HCT116 (cell line): ENCODE measurements at regions not wholly inside any gene's neighbourhood (a gene's known extent, or its start where the extent isn't known, plus 50 kb on each side); places are given as distances from the start of the nearest gene placed in this dataset.

ENCODE experiments used
- ATAC-seq: fragments of 200-7000 bp; cut with Tn5 transposase; 2 replicates; pipeline ENCODE4 v1.9.1; 2020; ENCODE audit warnings: mild to moderate bottlenecking, moderate library complexity
- BruUV-seq: library from RNA; stranded (reverse); fragments of 400-500 nt; replicated peaks from 2 replicates; lab custom pipeline; 2021; lab: Mats Ljungman, UMichigan
- CTCF ChIA-PET: fragments of 300-600 bp; sonication (Branson Sonifier 250); formaldehyde crosslinking; loops from one replicate; lab custom pipeline; 2021; ENCODE audit warnings: antibody characterized with exemption; lab: Charles Lee
- POLR2A ChIA-PET: fragments of 300-600, 350-600 bp; sonication (Branson Sonifier 250); formaldehyde crosslinking; loops from one replicate; lab custom pipeline; 2021; ENCODE audit warnings: antibody characterized with exemption; lab: Charles Lee
- RAD21 ChIA-PET, 2 experiments: fragments of 300-600 bp; sonication (Branson Sonifier 250); formaldehyde crosslinking; loops; one replicate each; lab custom pipeline; 2023; ENCODE audit warnings: low total read pairs in 2 of 2; ENCODE audit not compliant: uncharacterized antibody in 2 of 2, unreplicated experiment in 2 of 2, low non-redundant PET in 1 of 2; lab: Charles Lee
- DNase-seq: peaks from one replicate; pipeline ENCODE4 v3.0.0-alpha.2; 2010; ENCODE audit warnings: low read depth, low spot score
- H2AFZ ChIP-seq: fragments of 200-600 bp; shearing (Covaris generic), sonication (generic); 2 replicates; pipeline ENCODE4 v1.6.1; 2017; ENCODE audit warnings: low read depth, mixed run types, mixed read lengths, antibody characterized with exemption, low read length; ENCODE audit not compliant: poor library complexity, severe bottlenecking
- H3K27ac ChIP-seq: 2 replicates; pipeline ENCODE4 v1.5.1; 2012; ENCODE audit warnings: low read depth, low read length
- H3K27me3 ChIP-seq: fragments of 200-600 bp; sonication (generic); 2 replicates; pipeline ENCODE4 v1.6.1; 2016; ENCODE audit warnings: mixed run types, low read length, mixed read lengths; ENCODE audit not compliant: insufficient read depth
- H3K36me3 ChIP-seq, 2 experiments: fragments of 200-500 bp in 1 of 2; fragments of 200-600 bp in 1 of 2; sonication (Bioruptor generic) in 1 of 2; sonication (generic) in 1 of 2; 2 replicates each; pipeline versions ENCODE4 v1.5.1 to v1.6.1; 2014 to 2016; ENCODE audit warnings: low read length in 2 of 2, inconsistent platforms in 1 of 2, mixed read lengths in 1 of 2, mixed run types in 1 of 2; ENCODE audit not compliant: insufficient read depth in 2 of 2, control insufficient read depth in 1 of 2
- H3K4me1 ChIP-seq, 2 experiments: fragments of 200-600 bp in 1 of 2; sonication (generic) in 1 of 2; 2 replicates each; pipeline versions ENCODE4 v1.5.1 to v1.6.1; 2012 to 2017; ENCODE audit warnings: low read length in 2 of 2, inconsistent platforms in 1 of 2, mild to moderate bottlenecking in 1 of 2, mixed read lengths in 1 of 2, mixed run types in 1 of 2, moderate library complexity in 1 of 2; ENCODE audit not compliant: insufficient read depth in 2 of 2, control insufficient read depth in 1 of 2
- H3K4me2 ChIP-seq: fragments of 200-600 bp; sonication (generic); 2 replicates; pipeline ENCODE4 v1.6.1; 2017; ENCODE audit warnings: mixed run types, low read length, mixed read lengths
- H3K4me3 ChIP-seq, 2 experiments: fragments of 200-600 bp in 1 of 2; sonication (generic) in 1 of 2; replicated peaks in 1 of 2; 2 replicates each; pipeline ENCODE4 v1.5.1; 2011 to 2016; ENCODE audit warnings: low read length in 2 of 2, control low read depth in 1 of 2, low read depth in 1 of 2, mild to moderate bottlenecking in 1 of 2, mixed read lengths in 1 of 2, mixed run types in 1 of 2
- H3K79me2 ChIP-seq: fragments of 200-600 bp; sonication (generic); 2 replicates; pipeline ENCODE4 v1.6.1; 2017; ENCODE audit warnings: mild to moderate bottlenecking, mixed run types, low read length, moderate library complexity, mixed read lengths; ENCODE audit not compliant: insufficient read depth
- H3K9ac ChIP-seq: fragments of 200-600 bp; sonication (generic); 2 replicates; pipeline ENCODE4 v1.6.1; 2016; ENCODE audit warnings: low read length, mixed read lengths
- H3K9me2 ChIP-seq: fragments of 200-600 bp; sonication (generic), shearing (Covaris generic); 2 replicates; pipeline ENCODE4 v1.6.1; 2017; ENCODE audit warnings: mixed run types, mild to moderate bottlenecking, moderate library complexity; ENCODE audit not compliant: insufficient read depth
- H3K9me3 ChIP-seq, 2 experiments: fragments of 200-500 bp in 1 of 2; fragments of 200-600 bp in 1 of 2; sonication (Bioruptor generic) in 1 of 2; sonication (generic) in 1 of 2; 2 replicates each; pipeline ENCODE4 v1.6.1; 2014 to 2017; ENCODE audit warnings: low read length in 2 of 2, mixed read lengths in 2 of 2, inconsistent platforms in 1 of 2, low read depth in 1 of 2, mild to moderate bottlenecking in 1 of 2, mixed run types in 1 of 2, moderate library complexity in 1 of 2; ENCODE audit not compliant: control insufficient read depth in 1 of 2, insufficient read depth in 1 of 2
- H4K20me1 ChIP-seq: fragments of 200-600 bp; sonication (generic), shearing (Covaris generic); 2 replicates; pipeline ENCODE4 v1.6.1; 2017; ENCODE audit warnings: mixed run types, mild to moderate bottlenecking, moderate library complexity; ENCODE audit not compliant: insufficient read depth
- EZH2 ChIP-seq: fragments of 200-600 bp; sonication (generic); IDR thresholded peaks from 2 replicates; pipeline ENCODE4 v1.6.1; 2017; ENCODE audit warnings: antibody characterized with exemption, mixed run types
- FOSL1 ChIP-seq: IDR thresholded peaks from 2 replicates; pipeline ENCODE4 v1.6.1; 2012; ENCODE audit warnings: low read depth
- JUND ChIP-seq: IDR thresholded peaks from 2 replicates; pipeline ENCODE4 v1.6.1; 2012
- POLR2AphosphoS5 ChIP-seq: IDR thresholded peaks from 2 replicates; pipeline ENCODE4 v1.6.1; 2011; ENCODE audit warnings: mild to moderate bottlenecking, low read depth, low read length, moderate library complexity
- RAD21 ChIP-seq: IDR thresholded peaks from 2 replicates; pipeline ENCODE4 v1.6.1; 2012; ENCODE audit warnings: low read depth, mild to moderate bottlenecking
- REST ChIP-seq: IDR thresholded peaks from 2 replicates; pipeline ENCODE4 v1.6.1; 2012; ENCODE audit warnings: low read depth
- SIN3A ChIP-seq: IDR thresholded peaks from 2 replicates; pipeline ENCODE4 v1.6.1; 2012; ENCODE audit warnings: low read depth
- SRF ChIP-seq: IDR thresholded peaks from 2 replicates; pipeline ENCODE4 v1.6.1; 2012; ENCODE audit warnings: low read depth
- ZFX ChIP-seq: fragments of 450-650 bp; IDR thresholded peaks from 2 replicates; pipeline ENCODE4 v1.6.1; 2017
- ZNF274 ChIP-seq: fragments of 200-500 bp; sonication (Bioruptor generic); IDR thresholded peaks from 2 replicates; pipeline ENCODE4 v1.6.1; 2014; ENCODE audit warnings: mild to moderate bottlenecking, low read depth, low read length, inconsistent platforms
- intact Hi-C: fragments of 100-400 bp; cut with micrococcal nuclease; formaldehyde crosslinking; loops from 2 replicates; pipeline ENCODE4 v1.10.0; 2022
- TF ChIP-seq, protein P1 (sequence below), 3 experiments: fragments of 200-600 bp in 1 of 3; sonication (generic) in 1 of 3; IDR thresholded peaks in 2 of 3; conservative IDR thresholded peaks in 1 of 3; 2 replicates each; pipeline ENCODE4 v1.5.1; 2012 to 2017; ENCODE audit warnings: low read depth in 2 of 3, low read length in 2 of 3, antibody characterized with exemption in 1 of 3, borderline replicate concordance in 1 of 3, control low read depth in 1 of 3, mild to moderate bottlenecking in 1 of 3, mixed read lengths in 1 of 3, mixed run types in 1 of 3, moderate library complexity in 1 of 3; ENCODE audit not compliant: insufficient read depth in 1 of 3
- TF ChIP-seq, protein P2 (sequence below): IDR thresholded peaks from 2 replicates; pipeline ENCODE4 v1.6.1; 2012

DNA sequence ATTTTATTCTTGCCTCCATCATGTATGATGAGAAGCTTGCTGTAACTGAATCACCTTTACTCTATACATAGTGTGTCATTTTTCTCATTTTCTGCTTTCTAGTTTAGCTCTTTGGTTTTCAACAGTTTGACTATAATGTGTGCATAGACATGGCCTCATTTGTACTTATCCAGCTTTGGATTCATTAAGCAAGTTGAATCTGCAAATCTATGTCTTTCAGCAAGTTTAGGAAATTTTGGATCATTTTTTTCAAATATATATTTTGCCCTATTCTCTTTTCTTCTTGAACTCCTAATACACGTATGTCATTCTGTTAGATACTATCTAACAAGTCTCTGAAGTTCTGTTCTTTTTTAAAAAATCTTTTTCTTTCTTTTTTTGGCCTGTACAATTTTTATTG lies 57.8 kb downstream of the PRLHR start:
- intact Hi-C loops = no loop called here
- ChIA-PET CTCF (no interaction called here), RAD21 (interaction anchor here in 1 of 2 experiments (0.6 kb wide), 1 partner anchor 31 kb away, joined by 4 read pairs; no protein-coding TSS in a partner anchor), POLR2A (no interaction called here)
- DNase-seq (no peak), ATAC-seq (no peak)
- Histone ChIP-seq H3K9me3 (no peaks in the 10 kb centered on the region; a peak in 1 of 4 replicates), H3K4me2 (no peak overlapping the region), H4K20me1 (no peaks in the 10 kb centered on the region), H3K79me2 (no peaks in the 10 kb centered on the region), H3K9me2 (no peaks in the 10 kb centered on the region), H3K9ac (no peak overlapping the region), H3K27ac (no peak overlapping the region), H3K4me1 (no peaks in the 10 kb centered on the region), H3K4me3 (no peak overlapping the region), H2AFZ (no peak overlapping the region), H3K27me3 (peaks cover 11% of the 10 kb centered on the region; the same call in 1 of the 2 replicates), H3K36me3 (no peaks in the 10 kb centered on the region)
- BruUV-seq = no TSS peak
- no peak for TF ChIP-seq REST
- no peak for TF ChIP-seq RAD21

DNA sequence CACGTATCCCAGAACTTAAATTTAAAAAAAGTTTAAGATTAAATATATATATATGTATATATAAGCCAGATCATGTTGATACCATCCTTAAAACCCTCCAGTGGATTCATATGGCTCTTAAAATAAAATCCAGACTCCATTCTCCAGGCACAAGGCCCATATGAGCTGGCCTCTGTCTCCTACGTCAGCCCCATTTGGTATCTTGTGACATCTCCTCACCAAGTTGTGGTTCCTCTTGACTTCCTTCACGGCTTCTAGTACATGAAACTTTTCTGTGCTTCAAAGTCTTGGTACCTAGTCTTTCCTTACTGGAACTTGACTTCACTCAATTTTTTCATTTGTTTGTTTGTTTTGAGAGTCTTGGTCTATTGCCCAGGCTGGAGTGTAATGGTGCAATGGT lies 61.3 kb downstream of the PRLHR start:
- H4K20me1 ChIP-seq = no peaks in the 10 kb centered on the region
- intact Hi-C loops = no loop called here
- no peak overlapping the region for H3K27ac ChIP-seq
- H3K79me2 ChIP-seq = no peaks in the 10 kb centered on the region
- no TSS peak for BruUV-seq
- no peak overlapping the region for H3K4me3 ChIP-seq
- H3K27me3 ChIP-seq = no peaks in the 10 kb centered on the region
- no peaks in the 10 kb centered on the region; a peak in 1 of 4 replicates for H3K9me3 ChIP-seq
- ChIA-PET POLR2A (no interaction called here), RAD21 (no interaction called here), CTCF (no interaction called here)
- H3K9me2 ChIP-seq = no peaks in the 10 kb centered on the region
- no peak overlapping the region for H2AFZ ChIP-seq
- no peaks in the 10 kb centered on the region for H3K36me3 ChIP-seq
- no peaks in the 10 kb centered on the region for H3K4me1 ChIP-seq
- no peak overlapping the region for H3K9ac ChIP-seq
- no peak for DNase-seq
- H3K4me2 ChIP-seq = no peak overlapping the region
- no peak for ATAC-seq
- TF ChIP-seq SIN3A (no peak), EZH2 (no peak), FOSL1 (no peak), POLR2AphosphoS5 (no peak), ZFX (no peak), RAD21 (no peak), JUND (no peak), SRF (no peak), ZNF274 (no peak)
- TF ChIP-seq, protein P1, sequence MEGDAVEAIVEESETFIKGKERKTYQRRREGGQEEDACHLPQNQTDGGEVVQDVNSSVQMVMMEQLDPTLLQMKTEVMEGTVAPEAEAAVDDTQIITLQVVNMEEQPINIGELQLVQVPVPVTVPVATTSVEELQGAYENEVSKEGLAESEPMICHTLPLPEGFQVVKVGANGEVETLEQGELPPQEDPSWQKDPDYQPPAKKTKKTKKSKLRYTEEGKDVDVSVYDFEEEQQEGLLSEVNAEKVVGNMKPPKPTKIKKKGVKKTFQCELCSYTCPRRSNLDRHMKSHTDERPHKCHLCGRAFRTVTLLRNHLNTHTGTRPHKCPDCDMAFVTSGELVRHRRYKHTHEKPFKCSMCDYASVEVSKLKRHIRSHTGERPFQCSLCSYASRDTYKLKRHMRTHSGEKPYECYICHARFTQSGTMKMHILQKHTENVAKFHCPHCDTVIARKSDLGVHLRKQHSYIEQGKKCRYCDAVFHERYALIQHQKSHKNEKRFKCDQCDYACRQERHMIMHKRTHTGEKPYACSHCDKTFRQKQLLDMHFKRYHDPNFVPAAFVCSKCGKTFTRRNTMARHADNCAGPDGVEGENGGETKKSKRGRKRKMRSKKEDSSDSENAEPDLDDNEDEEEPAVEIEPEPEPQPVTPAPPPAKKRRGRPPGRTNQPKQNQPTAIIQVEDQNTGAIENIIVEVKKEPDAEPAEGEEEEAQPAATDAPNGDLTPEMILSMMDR (IDR thresholded peaks at IDR 0.05 in 2 of 3, conservative IDR thresholded peaks at IDR 0.05 in 1 of 3; ENCODE audit: borderline replicate concordance in 1 of 3, insufficient read depth in 1 of 3, low read depth in 2 of 3, low read length in 2 of 3) = no peak
- TF ChIP-seq, protein P2, sequence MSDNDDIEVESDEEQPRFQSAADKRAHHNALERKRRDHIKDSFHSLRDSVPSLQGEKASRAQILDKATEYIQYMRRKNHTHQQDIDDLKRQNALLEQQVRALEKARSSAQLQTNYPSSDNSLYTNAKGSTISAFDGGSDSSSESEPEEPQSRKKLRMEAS = no peak
